Keratinocyte (primary cell): ENCODE measurements at regions not wholly inside any gene's neighbourhood (a gene's known extent, or its start where the extent isn't known, plus 50 kb on each side); places are given as distances from the start of the nearest gene placed in this dataset.

Experiments used
- EZH2 ChIP-seq: IDR thresholded peaks from one replicate; pipeline ENCODE4 v1.6.1; 2012; ENCODE audit warnings: inconsistent platforms, mild to moderate bottlenecking, low read length, moderate library complexity
- TF ChIP-seq, protein P1 (sequence below), 3 experiments: IDR thresholded peaks in 1 of 3; conservative IDR thresholded peaks in 1 of 3; optimal IDR thresholded peaks in 1 of 3; 2 replicates in 2 of 3; 3 replicates in 1 of 3; pipeline versions ENCODE3 to v1.5.1; 2011; ENCODE audit warnings: low read length in 3 of 3, mild to moderate bottlenecking in 3 of 3, moderate library complexity in 2 of 3, control low read depth in 1 of 3, inconsistent platforms in 1 of 3; ENCODE audit not compliant: insufficient read depth in 2 of 3; ENCODE audit errors: extremely low read depth in 1 of 3

GRCh38 chr4:11165052-11165451 is 263.6 kb downstream of the HS3ST1 start:
- no peak for TF ChIP-seq EZH2
- TF ChIP-seq, protein P1, sequence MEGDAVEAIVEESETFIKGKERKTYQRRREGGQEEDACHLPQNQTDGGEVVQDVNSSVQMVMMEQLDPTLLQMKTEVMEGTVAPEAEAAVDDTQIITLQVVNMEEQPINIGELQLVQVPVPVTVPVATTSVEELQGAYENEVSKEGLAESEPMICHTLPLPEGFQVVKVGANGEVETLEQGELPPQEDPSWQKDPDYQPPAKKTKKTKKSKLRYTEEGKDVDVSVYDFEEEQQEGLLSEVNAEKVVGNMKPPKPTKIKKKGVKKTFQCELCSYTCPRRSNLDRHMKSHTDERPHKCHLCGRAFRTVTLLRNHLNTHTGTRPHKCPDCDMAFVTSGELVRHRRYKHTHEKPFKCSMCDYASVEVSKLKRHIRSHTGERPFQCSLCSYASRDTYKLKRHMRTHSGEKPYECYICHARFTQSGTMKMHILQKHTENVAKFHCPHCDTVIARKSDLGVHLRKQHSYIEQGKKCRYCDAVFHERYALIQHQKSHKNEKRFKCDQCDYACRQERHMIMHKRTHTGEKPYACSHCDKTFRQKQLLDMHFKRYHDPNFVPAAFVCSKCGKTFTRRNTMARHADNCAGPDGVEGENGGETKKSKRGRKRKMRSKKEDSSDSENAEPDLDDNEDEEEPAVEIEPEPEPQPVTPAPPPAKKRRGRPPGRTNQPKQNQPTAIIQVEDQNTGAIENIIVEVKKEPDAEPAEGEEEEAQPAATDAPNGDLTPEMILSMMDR (optimal IDR thresholded peaks at IDR 0.05 in 1 of 3, IDR thresholded peaks at IDR 0.05 in 1 of 3, conservative IDR thresholded peaks at IDR 0.05 in 1 of 3; ENCODE audit: extremely low read depth in 1 of 3, insufficient read depth in 2 of 3, low read length in 3 of 3) = no peak
